Esophagus squamous epithelium (tissue), 5 donors: ENCODE measurements at regions not wholly inside any gene's neighbourhood (a gene's known extent, or its start where the extent isn't known, plus 50 kb on each side); places are given as distances from the start of the nearest gene placed in this dataset.

Experiments
- DNase-seq: peaks from one replicate; lab custom pipeline; 2025; lab: John Stamatoyannopoulos, UW
- H3K27ac ChIP-seq, 4 donors: fragments of 200-600 bp; sonication (generic); one replicate each; pipeline ENCODE4 v1.5.1; 2016 to 2019; ENCODE audit warnings: mild to moderate bottlenecking in 1 of 4
- H3K27me3 ChIP-seq, 4 donors: fragments of 200-600 bp; sonication (generic); 1 replicate in 3 of 4; 2 replicates in 1 of 4; pipeline versions ENCODE4 v1.5.1 to v1.6.0; 2017 to 2021; ENCODE audit warnings: antibody characterized with exemption in 1 of 4
- H3K36me3 ChIP-seq, 3 donors: fragments of 200-600 bp; sonication (generic); one replicate each; pipeline ENCODE4 v1.5.1; 2016 to 2019
- H3K4me1 ChIP-seq, 3 donors: fragments of 200-600 bp; sonication (generic); one replicate each; pipeline ENCODE4 v1.5.1; 2017 to 2019
- H3K4me3 ChIP-seq, 4 donors: fragments of 200-600 bp; sonication (generic); 1 replicate in 3 of 4; 2 replicates in 1 of 4; pipeline ENCODE4 v1.5.1; 2016 to 2019; ENCODE audit warnings: mild to moderate bottlenecking in 2 of 4, moderate library complexity in 1 of 4
- H3K9me3 ChIP-seq, 3 donors: fragments of 200-600 bp; sonication (generic); one replicate each; pipeline ENCODE4 v1.5.1; 2016 to 2019
- POLR2A ChIP-seq, 4 donors: fragments of 450-650 bp; IDR thresholded peaks; one replicate each; pipeline ENCODE4 v1.6.1; 2017; ENCODE audit warnings: antibody characterized with exemption in 4 of 4, mild to moderate bottlenecking in 4 of 4, moderate library complexity in 3 of 4
- WGBS, 2 donors: methylation state at CpG; one replicate each; pipeline ENCODE4 v1.1.5; 2018; 5-methylcytosine and 5-hydroxymethylcytosine counted together
- intact Hi-C: fragments of 100-400 bp; cut with DNase I; formaldehyde crosslinking; loops from one replicate; pipeline ENCODE4 v1.15.0; 2022
- TF ChIP-seq, protein P1 (sequence below), 6 experiments: fragments of 450-650 bp in 4 of 6; fragments of 200-600 bp in 2 of 6; sonication (generic) in 2 of 6; IDR thresholded peaks; one replicate each; pipeline ENCODE4 v1.5.1; 2016 to 2019; ENCODE audit warnings: antibody characterized with exemption in 6 of 6, mild to moderate bottlenecking in 4 of 6, moderate library complexity in 4 of 6
- donor health status: DM: yes; HTN: yes; CAD: no.

DNA sequence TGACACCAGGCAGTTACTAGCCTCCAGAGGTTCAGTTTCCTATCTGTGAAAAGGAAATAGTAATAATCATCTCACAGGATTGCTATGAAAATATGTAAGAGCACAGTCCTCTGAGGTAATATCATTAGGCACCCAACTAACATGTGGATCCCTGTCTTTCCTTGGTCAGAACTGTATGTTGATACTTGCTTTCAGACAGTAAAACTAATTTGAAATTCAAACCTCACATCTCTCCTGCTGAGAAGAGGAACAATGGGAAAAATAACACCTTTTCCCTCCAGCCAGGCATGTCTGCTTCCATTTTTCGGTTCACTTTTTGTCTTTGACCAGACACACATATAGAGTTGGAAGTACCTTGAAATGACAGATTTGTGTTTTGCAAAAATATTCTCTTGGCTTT lies 262.7 kb downstream of the IL15 start:
- no peaks in the 10 kb centered on the region for H3K4me1 ChIP-seq
- no peaks in the 10 kb centered on the region for H3K36me3 ChIP-seq
- no peak overlapping the region for H3K4me3 ChIP-seq
- H3K27me3 ChIP-seq, result no peaks in the 10 kb centered on the region
- DNase-seq, result no peak
- TF ChIP-seq, protein P1, sequence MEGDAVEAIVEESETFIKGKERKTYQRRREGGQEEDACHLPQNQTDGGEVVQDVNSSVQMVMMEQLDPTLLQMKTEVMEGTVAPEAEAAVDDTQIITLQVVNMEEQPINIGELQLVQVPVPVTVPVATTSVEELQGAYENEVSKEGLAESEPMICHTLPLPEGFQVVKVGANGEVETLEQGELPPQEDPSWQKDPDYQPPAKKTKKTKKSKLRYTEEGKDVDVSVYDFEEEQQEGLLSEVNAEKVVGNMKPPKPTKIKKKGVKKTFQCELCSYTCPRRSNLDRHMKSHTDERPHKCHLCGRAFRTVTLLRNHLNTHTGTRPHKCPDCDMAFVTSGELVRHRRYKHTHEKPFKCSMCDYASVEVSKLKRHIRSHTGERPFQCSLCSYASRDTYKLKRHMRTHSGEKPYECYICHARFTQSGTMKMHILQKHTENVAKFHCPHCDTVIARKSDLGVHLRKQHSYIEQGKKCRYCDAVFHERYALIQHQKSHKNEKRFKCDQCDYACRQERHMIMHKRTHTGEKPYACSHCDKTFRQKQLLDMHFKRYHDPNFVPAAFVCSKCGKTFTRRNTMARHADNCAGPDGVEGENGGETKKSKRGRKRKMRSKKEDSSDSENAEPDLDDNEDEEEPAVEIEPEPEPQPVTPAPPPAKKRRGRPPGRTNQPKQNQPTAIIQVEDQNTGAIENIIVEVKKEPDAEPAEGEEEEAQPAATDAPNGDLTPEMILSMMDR (IDR thresholded peaks at IDR 0.05), result no peak
- TF ChIP-seq POLR2A (IDR thresholded peaks at IDR 0.05), result no peak
- 79 to 82% methylated on average over 1 of the region's 1 CpG for WGBS, 2 donors
- no peak overlapping the region for H3K27ac ChIP-seq
- no peaks in the 10 kb centered on the region for H3K9me3 ChIP-seq
- intact Hi-C loops, result no loop called here

DNA sequence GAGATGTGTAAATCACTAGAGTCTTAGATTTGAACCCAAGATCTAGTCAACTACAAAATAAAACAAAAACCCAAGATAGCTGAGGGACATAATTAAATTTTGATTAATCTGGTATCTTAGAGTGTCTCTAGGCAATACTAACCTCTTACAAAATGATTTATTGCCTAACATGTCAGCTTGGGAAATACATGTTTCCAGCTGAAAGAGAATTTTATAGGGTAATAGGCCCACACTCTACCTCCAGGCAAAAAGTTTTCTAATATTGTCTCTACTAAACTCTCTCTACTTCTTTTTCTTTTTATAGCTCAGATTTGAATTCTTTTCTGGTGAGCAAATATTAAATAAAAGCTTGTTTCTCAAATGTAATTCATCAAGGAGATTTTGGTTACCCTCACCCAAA lies 263.2 kb downstream of the IL15 start:
- H3K9me3 ChIP-seq, result no peaks in the 10 kb centered on the region
- no peak for DNase-seq
- H3K27ac ChIP-seq, result no peak overlapping the region
- intact Hi-C loops, result no loop called here
- no peaks in the 10 kb centered on the region for H3K36me3 ChIP-seq
- no peak overlapping the region for H3K4me3 ChIP-seq
- H3K4me1 ChIP-seq, result no peaks in the 10 kb centered on the region
- no peak for TF ChIP-seq POLR2A (IDR thresholded peaks at IDR 0.05)
- TF ChIP-seq, protein P1 (IDR thresholded peaks at IDR 0.05), result no peak
- no peaks in the 10 kb centered on the region for H3K27me3 ChIP-seq

DNA sequence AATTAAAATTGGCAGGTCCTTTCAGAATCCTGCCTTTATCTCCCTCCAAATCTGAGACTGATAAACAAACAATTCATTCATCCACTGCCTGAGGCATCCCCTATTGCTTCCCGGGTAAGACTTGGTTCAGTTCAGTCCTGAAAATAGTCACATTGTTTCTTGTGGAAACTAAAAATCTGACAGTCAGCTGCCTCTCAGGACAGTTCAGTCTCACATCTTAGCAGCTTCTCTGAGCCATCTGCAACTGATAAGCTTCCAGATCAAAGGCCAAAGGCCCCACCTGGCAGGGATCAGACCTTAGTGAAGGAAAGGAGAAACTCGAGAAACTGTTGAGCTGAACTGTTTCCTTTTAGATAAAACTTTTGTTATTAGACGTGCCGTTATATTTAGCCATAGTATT lies 264.5 kb downstream of the IL15 start:
- WGBS, 2 donors, result 46 to 52% methylated on average over 4 of the region's 4 CpGs
- intact Hi-C loops, result no loop called here

DNA sequence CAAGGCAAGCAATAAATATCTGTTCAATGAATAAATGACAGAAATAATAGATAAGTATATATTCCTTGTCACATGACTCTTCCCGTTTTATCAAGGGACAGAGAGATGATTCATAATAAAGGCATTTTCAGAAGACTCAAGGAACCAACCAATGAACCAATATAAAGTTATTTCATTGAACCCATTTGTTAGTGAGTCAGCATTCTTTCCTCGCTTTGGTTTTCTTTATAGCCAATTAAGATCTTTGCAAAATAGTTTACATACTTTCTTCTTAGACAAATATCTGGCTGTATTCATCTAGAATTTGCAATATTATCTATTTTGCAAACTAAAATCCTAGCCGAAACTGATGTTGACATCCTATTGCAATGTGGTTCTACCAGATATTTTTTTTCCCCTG lies 269.4 kb downstream of the IL15 start:
- intact Hi-C loops, result no loop called here
- no peaks in the 10 kb centered on the region for H3K4me1 ChIP-seq
- no peak overlapping the region for H3K27ac ChIP-seq
- no peak for DNase-seq
- WGBS, 2 donors, result 60 to 72% methylated on average over 3 of the region's 3 CpGs
- no peaks in the 10 kb centered on the region for H3K36me3 ChIP-seq
- TF ChIP-seq, protein P1 (IDR thresholded peaks at IDR 0.05), result no peak
- no peak overlapping the region for H3K4me3 ChIP-seq
- H3K9me3 ChIP-seq, result no peaks in the 10 kb centered on the region
- no peaks in the 10 kb centered on the region for H3K27me3 ChIP-seq

More for the DNA sequence above, 264.5 kb downstream of the IL15 start:
- no peak overlapping the region for H3K4me3 ChIP-seq
- no peak overlapping the region for H3K27ac ChIP-seq
- H3K9me3 ChIP-seq, result no peaks in the 10 kb centered on the region
- no peak for DNase-seq
- no peaks in the 10 kb centered on the region for H3K4me1 ChIP-seq
- H3K27me3 ChIP-seq, result no peaks in the 10 kb centered on the region
- TF ChIP-seq POLR2A (IDR thresholded peaks at IDR 0.05), result no peak
- TF ChIP-seq, protein P1 (IDR thresholded peaks at IDR 0.05), result no peak
- no peaks in the 10 kb centered on the region for H3K36me3 ChIP-seq

DNA sequence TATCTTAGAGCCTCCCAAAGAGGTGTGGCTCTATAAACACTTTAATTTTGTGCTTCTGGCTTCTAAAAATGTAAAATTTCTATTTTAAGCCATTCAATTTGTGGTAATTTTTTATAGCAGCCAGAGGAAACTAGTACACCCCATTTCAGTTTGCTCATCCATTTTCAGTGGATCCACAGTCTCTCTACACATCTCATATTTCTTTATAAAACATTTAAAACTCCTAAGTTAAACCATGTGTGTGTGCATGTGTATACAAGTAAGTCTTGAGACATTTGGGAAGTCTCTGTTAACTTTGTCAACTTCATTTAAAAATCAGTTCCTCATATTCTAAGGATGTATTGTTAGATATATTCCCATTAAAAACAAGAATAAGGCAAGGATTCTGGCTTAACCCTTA lies 273.2 kb downstream of the IL15 start:
- intact Hi-C loops, result no loop called here
- TF ChIP-seq, protein P1 (IDR thresholded peaks at IDR 0.05), result no peak
- no peak for TF ChIP-seq POLR2A (IDR thresholded peaks at IDR 0.05)
- DNase-seq, result no peak
- Histone ChIP-seq H3K27me3 (no peaks in the 10 kb centered on the region), H3K27ac (no peak overlapping the region), H3K4me3 (no peak overlapping the region), H3K9me3 (no peaks in the 10 kb centered on the region), H3K36me3 (no peaks in the 10 kb centered on the region), H3K4me1 (no peaks in the 10 kb centered on the region)
